RPMI7951 (cell line): ENCODE measurements at regions not wholly inside any gene's neighbourhood (a gene's known extent, or its start where the extent isn't known, plus 50 kb on each side); places are given as distances from the start of the nearest gene placed in this dataset.
A peak's percentile ranks its signal among the peaks of the same experiment; 100 is the strongest.

Experiments used
- DNase-seq: peaks from one replicate; pipeline ENCODE4 v3.0.0-alpha.2; 2012; ENCODE audit warnings: low read depth

DNA sequence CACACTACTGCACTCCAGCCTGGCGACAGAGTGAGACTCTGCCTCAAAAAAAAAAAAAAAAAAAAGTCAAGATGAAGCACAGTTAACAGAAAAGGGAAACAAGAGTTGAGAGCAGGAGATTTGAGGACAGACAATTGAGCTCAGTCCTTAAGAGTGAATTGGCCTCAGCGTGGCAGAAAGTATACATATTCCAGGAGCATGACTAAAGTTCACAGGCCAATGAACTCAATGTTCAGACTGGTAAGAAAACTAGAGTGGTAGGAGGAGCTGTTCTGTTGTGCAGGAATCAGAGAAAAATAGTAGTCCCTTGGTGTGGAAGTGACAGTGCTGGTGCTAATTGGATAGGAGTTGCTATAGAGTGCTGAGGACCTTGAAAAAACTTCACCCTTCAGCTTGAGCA, 60.0 kb downstream of the NRN1 start:
- no peak for DNase-seq

DNA sequence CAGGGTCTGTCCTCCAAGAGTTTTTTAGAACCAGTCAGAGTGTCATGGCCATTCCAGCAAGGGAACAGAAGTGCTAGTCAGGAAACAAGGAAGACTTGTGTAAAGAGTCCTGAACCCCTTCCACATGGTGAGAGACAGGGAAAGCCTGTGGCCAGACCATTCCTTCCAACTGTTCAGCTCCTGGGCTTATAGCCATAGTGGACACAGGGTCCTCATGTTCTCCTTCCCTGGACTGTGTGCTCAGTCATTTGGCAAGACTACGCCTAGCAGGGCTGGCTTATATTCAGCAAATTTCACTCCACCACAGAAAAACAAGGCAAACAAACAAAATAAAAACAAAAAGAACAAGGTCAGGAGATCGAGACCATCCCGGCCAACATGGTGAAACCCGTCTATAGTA, 60.5 kb downstream of the NRN1 start:
- DNase-seq = no peak

GRCh38 chr6:5943591-5943990, 63.1 kb downstream of the NRN1 start:
- DNase-seq = no peak

DNA sequence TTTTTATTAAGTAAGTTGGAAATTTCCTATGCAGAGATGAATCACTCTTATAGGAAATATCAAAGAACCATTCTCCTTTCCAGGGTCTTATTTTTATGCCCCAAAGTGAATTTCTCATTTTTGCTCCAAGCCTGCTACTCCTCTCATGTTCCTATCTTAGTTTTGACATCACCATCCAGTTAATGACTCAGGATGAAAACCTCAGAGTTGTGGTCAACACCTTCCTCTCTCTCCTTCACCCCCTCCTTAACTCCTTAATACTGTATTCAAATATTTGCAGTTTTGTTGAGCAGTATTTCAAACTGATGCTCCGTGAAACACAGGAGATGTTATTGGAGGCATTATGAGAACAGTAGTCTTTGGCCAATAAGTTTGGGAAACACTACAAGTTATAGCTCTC, 64.1 kb downstream of the NRN1 start:
- peak; percentile 43 for DNase-seq

DNA sequence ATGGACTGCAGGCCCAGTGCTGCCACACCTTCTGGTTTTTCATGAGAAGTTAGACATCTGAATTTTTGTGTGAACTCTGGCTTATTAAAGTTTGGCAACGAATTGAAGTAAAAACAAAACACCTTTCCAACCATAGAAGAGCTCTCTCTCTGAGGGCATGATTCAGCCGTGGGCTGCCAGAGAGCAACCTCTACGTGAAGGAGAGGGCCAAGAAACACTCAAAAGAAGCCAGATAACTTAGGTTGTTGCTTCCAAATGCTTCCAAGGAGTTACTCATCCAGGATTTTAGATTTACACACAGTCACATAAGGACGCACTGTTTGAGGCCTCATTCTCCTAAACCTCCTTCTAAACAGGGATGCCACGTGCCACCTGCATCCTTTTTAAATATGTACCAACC, 65.5 kb downstream of the NRN1 start:
- DNase-seq = no peak

DNA sequence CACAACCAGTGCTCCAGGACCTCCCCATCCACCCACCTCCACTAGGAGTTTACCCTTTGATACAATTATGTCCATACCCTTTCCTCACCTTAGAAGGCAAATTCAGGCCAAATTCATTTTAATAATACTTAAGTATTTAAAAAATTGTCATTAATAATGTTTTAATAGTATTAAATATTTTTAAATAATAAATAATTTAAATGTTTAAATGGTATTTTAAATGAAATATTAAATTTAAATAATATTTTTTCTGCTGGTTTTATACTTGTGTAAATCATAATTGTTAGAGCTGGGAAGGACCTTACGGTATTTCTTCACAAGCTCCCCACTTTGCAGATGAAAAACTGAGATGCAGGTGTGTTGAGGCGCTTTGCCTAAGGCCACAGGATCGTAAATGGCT, 67.8 kb downstream of the NRN1 start:
- DNase-seq = no peak

GRCh38 chr6:5937936-5938706, 68.6 kb downstream of the NRN1 start:
- no peak for DNase-seq

GRCh38 chr6:5937169-5937909, 69.4 kb downstream of the NRN1 start:
- DNase-seq = no peak

GRCh38 chr6:5936631-5937030, 70.1 kb downstream of the NRN1 start:
- peak; percentile 60 for DNase-seq

DNA sequence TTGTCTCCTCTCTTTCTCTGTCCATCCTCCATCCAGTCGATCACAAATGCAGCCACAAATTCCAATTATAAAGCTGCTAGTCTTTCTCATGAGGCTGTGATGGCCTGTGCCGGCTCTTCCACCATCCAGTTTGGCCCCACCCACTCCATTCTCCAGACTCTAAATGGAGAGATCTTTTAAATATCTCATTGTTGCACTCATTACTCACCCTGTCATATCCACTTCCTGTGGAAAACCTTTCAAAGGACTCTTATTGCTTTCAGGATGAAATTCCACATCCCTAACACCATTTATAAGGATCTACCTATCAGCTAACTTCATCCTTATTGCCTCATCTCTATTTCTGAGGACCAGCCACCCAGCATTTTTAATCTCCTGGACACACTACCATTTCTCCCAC, 70.6 kb downstream of the NRN1 start:
- peak; percentile 44 for DNase-seq

DNA sequence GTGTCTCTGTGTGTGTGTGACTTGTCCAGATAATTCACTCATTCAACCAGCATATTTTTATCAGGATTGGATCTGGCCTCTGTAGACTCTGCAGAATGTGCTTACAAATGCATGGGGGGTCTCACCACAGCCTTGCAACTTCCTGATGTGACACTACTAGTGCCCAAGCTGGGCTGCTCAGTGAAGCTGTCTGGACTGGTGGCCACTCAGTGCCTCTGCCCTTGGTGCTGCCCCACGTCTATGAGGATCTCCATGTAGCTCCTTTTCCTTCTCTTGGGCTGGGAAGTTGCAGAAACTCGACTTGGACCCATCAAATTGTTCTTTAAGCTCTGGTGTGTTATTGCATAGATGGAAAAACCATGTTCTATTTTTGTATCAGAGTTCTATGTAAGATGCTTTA, 75.8 kb downstream of the NRN1 start:
- DNase-seq = no peak

- peak; percentile 12 for DNase-seq
These were observed 76.5 kb downstream of the NRN1 start for GRCh38 chr6:5930143-5930770.

- DNase-seq = no peak
These were observed 82.9 kb downstream of the NRN1 start for GRCh38 chr6:5923840-5924239.

DNA sequence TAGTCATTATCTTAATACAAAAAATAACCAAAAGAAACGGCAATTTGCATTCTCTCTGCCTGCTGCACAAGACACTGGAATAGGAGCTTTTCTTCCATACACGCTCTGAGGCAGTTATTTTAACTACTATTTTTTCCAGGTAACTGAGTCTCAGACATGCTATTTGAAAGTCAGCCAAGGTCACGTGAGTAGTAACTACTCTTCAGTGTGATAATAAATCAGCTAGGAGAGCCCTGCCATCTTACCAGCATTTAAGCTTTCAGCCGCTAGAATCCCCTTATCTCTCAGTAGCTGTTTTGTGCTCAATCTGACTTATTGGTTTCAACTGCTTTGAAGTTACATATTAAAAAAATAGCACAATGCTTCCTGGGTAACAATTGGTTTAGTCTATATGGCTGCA, 84.5 kb downstream of the NRN1 start:
- no peak for DNase-seq

- no peak for DNase-seq
These were observed 97.0 kb downstream of the NRN1 start for GRCh38 chr6:5909721-5910120.

- no peak for DNase-seq
These were observed 99.9 kb downstream of the NRN1 start for GRCh38 chr6:5906842-5907241.

DNA sequence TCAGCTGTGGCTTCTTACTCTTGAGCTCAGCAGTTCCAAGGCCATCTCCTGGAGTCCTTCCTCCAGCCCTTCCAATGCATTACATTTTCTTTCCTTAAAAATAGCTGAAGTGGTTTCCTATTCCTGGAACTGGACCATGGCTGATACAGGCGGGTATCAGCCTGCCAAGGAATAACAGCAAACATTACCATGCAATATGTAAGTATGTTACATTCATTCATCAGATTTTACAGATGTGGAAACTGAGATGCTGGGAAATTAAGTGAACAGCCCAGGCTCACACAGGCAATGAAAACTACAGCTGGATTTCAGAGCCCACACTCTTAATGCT, 100.4 kb downstream of the NRN1 start:
- no peak for DNase-seq

DNA sequence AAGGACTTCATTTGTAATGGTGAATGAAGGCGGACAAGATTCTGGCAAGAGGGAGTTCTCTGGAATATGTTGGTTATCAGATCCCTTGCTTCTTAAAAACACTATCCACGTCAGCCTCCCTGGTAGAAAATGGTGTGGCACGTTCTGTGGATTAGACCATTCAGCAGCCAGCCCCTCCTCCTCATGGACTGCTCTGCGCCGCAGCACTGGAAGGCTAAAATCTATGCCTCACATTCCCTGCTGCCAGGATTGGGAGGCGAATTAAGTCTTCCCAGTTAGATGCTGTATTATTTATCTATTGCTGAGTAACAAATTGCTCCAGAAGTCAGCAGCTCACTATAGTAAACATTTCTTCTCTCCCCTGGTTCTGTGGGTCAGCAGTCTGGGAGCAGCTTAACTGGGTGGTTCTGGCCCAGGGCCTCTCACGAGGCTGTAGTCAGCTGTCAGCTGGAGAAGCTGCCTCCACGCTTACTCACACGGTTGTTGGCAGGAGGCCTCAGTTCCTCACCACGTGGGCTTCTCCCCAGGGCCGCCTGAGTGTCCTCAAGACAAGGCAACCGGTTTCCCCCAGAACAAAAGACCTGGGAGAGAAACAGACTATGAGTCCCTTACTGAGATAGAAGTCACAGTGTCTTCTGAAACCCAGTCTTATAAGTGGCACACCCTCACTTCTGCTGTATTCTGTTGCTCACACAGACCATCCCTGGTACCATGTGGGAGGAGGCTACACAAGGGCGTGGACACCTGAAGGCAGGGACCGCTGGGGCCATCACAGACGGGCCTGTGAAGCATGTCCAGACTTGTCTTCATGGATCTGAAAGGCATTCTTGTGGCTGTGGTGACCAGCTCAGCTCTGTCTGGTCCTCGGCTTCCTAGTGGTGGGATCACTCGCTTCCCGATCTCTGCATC, 101.0 kb downstream of the NRN1 start:
- DNase-seq = peak; percentile 75

- no peak for DNase-seq
These were observed 102.2 kb downstream of the NRN1 start for GRCh38 chr6:5904532-5904931.

DNA sequence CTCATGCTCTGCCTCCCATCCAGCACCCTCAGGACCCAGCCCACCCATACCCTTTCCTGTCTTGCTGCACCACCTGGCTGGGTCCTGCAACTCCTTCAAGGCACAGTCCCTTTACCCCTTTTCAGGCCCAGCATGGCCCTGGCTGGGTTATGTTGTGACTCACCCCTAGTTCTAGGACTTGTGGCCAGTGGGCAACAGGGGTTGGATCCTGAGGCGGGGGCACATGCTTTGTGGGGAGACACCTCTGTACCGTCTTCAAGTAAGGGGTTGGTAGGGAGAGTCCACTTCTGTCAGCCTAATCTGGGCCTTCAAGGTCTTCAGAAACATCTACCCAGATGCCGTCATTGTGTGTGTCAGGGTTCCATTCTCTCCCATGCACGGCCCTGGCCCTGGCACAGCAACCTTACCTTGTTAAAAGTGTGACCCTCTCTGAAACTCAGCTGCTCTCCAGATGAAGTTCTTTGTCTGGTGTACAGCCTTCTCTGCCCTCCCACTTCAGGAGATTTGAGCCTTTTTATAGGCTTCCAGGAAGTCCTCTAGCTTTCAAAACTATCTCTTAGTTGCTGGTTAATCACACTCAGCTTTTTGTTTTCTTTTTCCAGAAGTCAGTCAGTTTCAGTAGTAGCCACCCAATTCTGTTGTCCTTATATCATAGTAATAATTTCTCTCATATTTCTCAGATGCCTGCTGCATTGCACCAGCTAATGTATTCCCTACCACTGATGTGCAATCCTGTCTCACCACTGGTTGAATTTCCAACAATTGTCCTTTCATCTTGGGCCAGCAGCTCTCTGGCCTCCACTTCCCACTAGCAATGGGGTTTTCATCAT, 107.3 kb downstream of the NRN1 start:
- no peak for DNase-seq

DNA sequence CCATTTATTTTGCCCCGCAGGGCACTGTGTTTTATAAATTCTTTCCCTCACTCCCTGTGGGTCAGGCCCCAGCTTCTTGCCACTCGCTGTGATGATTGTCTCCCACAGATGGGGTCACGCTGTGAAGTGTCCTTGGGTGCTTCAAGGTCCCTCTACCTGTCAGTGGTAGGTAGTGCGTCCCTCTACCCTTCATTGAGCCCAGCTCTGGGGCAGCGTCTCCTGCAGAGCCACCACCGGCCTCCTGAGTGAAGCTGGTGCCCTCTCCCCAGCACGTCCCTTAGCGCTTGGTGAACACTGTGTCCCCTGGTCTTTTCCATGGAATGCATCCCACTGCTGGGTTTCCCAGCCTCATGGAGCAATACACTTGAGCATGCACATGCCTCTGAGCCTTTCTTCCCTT, 108.2 kb downstream of the NRN1 start:
- no peak for DNase-seq
